ENCODE measurements at regions not wholly inside any gene's neighbourhood (a gene's known extent, or its start where the extent isn't known, plus 50 kb on each side); places are given as distances from the start of the nearest gene placed in this dataset.

- H3K36me3 ChIP-seq (ENCODE audit: control insufficient read depth, low read length) = no peaks in the 10 kb centered on the region
- H3K4me1 ChIP-seq (ENCODE audit: control insufficient read depth, low read length) = no peaks in the 10 kb centered on the region
- no peaks in the 10 kb centered on the region for H4K20me1 ChIP-seq (ENCODE audit: control insufficient read depth, insufficient read depth, low read depth, low read length)
- no peak for TF ChIP-seq EZH2phosphoT487 (IDR thresholded peaks at IDR 0.05; ENCODE audit: borderline replicate concordance, low read length)
- TF ChIP-seq CTCF (IDR thresholded peaks at IDR 0.05; ENCODE audit: low read depth, low read length, poor library complexity, severe bottlenecking) = no peak
- H3K9me3 ChIP-seq (ENCODE audit: control insufficient read depth, insufficient read depth, low read length) = no peaks in the 10 kb centered on the region
- no peaks in the 10 kb centered on the region for H3K79me2 ChIP-seq (ENCODE audit: control insufficient read depth, low read length)
- no peaks in the 10 kb centered on the region for H3F3A ChIP-seq (ENCODE audit: control insufficient read depth, insufficient read depth)
- no peaks in the 10 kb centered on the region for H3K9me2 ChIP-seq (replicated peaks; ENCODE audit: control insufficient read depth, low read length)
- no peak overlapping the region for H3K27ac ChIP-seq (ENCODE audit: low read depth, low read length)
- H3K27me3 ChIP-seq (ENCODE audit: control insufficient read depth, low read length) = no peaks in the 10 kb centered on the region
- no peak overlapping the region for H3K4me2 ChIP-seq (ENCODE audit: low read length)
- H3K4me3 ChIP-seq (ENCODE audit: low read length) = no peak overlapping the region
Measured at GRCh38 chr3:166100730-166101129, 263.5 kb upstream of the BCHE start.

GRCh38 chr3:166089575-166089974 lies 252.4 kb upstream of the BCHE start:
- Histone ChIP-seq H3K27me3 (ENCODE audit: control insufficient read depth, low read length) (no peaks in the 10 kb centered on the region), H3K9me2 (replicated peaks; ENCODE audit: control insufficient read depth, low read length) (no peaks in the 10 kb centered on the region), H3K4me3 (ENCODE audit: low read length) (no peak overlapping the region), H3K36me3 (ENCODE audit: control insufficient read depth, low read length) (no peaks in the 10 kb centered on the region), H3F3A (ENCODE audit: control insufficient read depth, insufficient read depth) (no peaks in the 10 kb centered on the region), H3K27ac (ENCODE audit: low read depth, low read length) (no peak overlapping the region), H3K4me1 (ENCODE audit: control insufficient read depth, low read length) (no peaks in the 10 kb centered on the region), H3K79me2 (ENCODE audit: control insufficient read depth, low read length) (no peaks in the 10 kb centered on the region), H3K9me3 (ENCODE audit: control insufficient read depth, insufficient read depth, low read length) (no peaks in the 10 kb centered on the region), H4K20me1 (ENCODE audit: control insufficient read depth, insufficient read depth, low read depth, low read length) (no peaks in the 10 kb centered on the region), H3K4me2 (ENCODE audit: low read length) (no peak overlapping the region)
- TF ChIP-seq EZH2phosphoT487 (IDR thresholded peaks at IDR 0.05; ENCODE audit: borderline replicate concordance, low read length) (no peak), CTCF (IDR thresholded peaks at IDR 0.05; ENCODE audit: low read depth, low read length, poor library complexity, severe bottlenecking) (no peak)

- no peak overlapping the region for H3K27ac ChIP-seq (ENCODE audit: low read depth, low read length)
- H3K27me3 ChIP-seq (ENCODE audit: control insufficient read depth, low read length) = no peaks in the 10 kb centered on the region
- no peaks in the 10 kb centered on the region for H3K4me1 ChIP-seq (ENCODE audit: control insufficient read depth, low read length)
- TF ChIP-seq EZH2phosphoT487 (IDR thresholded peaks at IDR 0.05; ENCODE audit: borderline replicate concordance, low read length) (no peak), CTCF (IDR thresholded peaks at IDR 0.05; ENCODE audit: low read depth, low read length, poor library complexity, severe bottlenecking) (no peak)
- H3K4me2 ChIP-seq (ENCODE audit: low read length) = no peak overlapping the region
- no peaks in the 10 kb centered on the region for H3K79me2 ChIP-seq (ENCODE audit: control insufficient read depth, low read length)
- no peaks in the 10 kb centered on the region for H4K20me1 ChIP-seq (ENCODE audit: control insufficient read depth, insufficient read depth, low read depth, low read length)
- no peak overlapping the region for H3K4me3 ChIP-seq (ENCODE audit: low read length)
- no peaks in the 10 kb centered on the region for H3K9me2 ChIP-seq (replicated peaks; ENCODE audit: control insufficient read depth, low read length)
- no peaks in the 10 kb centered on the region for H3K9me3 ChIP-seq (ENCODE audit: control insufficient read depth, insufficient read depth, low read length)
- H3K36me3 ChIP-seq (ENCODE audit: control insufficient read depth, low read length) = no peaks in the 10 kb centered on the region
- H3F3A ChIP-seq (ENCODE audit: control insufficient read depth, insufficient read depth) = no peaks in the 10 kb centered on the region
Measured at GRCh38 chr3:166085164-166085856, 248.1 kb upstream of the BCHE start.
